NB4 (cell line): ENCODE measurements at regions not wholly inside any gene's neighbourhood (a gene's known extent, or its start where the extent isn't known, plus 50 kb on each side); places are given as distances from the start of the nearest gene placed in this dataset.

Source experiments
- CTCF ChIP-seq: IDR thresholded peaks from one replicate; pipeline ENCODE4 v1.5.1; 2012; ENCODE audit warnings: low read depth, low read length
- MAX ChIP-seq: IDR thresholded peaks from 2 replicates; pipeline ENCODE4 v1.6.1; 2011; ENCODE audit warnings: low read depth, low read length
- POLR2A ChIP-seq: IDR thresholded peaks from 2 replicates; pipeline ENCODE4 v1.6.1; 2011; ENCODE audit warnings: mild to moderate bottlenecking; ENCODE audit not compliant: insufficient read length; ENCODE audit errors: extremely low read depth

GRCh38 chr12:58815235-58815634 lies 105.1 kb downstream of the LRIG3 start:
- TF ChIP-seq CTCF (no peak), POLR2A (no peak), MAX (no peak)
